22Rv1 (cell line): ENCODE measurements at regions not wholly inside any gene's neighbourhood (a gene's known extent, or its start where the extent isn't known, plus 50 kb on each side); places are given as distances from the start of the nearest gene placed in this dataset.

ENCODE experiments used
- ZFX ChIP-seq: fragments of 450-650 bp; IDR thresholded peaks from 2 replicates; pipeline ENCODE4 v1.6.1; 2017; ENCODE audit warnings: antibody characterized with exemption, borderline replicate concordance
- TF ChIP-seq, protein P1 (sequence below): fragments of 450-650 bp; IDR thresholded peaks from 2 replicates; pipeline ENCODE4 v1.5.1; 2017; ENCODE audit warnings: mild to moderate bottlenecking

DNA sequence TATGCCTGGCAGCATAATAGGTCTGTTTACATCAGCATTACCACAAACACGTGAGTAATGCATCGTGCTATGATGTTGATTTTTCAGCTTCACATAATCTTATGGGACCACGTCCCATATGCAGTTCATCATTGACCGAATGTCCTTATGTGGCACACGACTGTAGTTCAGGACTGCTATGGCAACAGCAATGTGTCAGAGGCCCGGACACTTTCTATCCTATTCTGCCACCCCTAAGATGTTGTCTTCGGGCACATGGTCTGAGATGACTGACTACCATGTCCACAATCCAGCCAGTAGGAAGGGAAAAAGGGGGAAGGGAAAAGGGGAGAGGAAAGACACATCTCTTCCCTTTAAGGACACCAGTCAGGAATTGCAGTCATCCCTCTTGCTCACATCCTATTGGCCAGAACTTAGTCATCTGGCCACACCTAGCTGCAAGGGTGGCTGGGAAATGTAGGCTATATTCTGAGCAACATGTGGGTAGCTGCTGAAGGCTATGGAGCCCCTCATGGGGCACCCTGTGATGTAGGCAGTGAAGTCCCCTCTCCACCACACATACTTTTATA lies 196.0 kb upstream of the RBPJ start:
- TF ChIP-seq, protein P1, sequence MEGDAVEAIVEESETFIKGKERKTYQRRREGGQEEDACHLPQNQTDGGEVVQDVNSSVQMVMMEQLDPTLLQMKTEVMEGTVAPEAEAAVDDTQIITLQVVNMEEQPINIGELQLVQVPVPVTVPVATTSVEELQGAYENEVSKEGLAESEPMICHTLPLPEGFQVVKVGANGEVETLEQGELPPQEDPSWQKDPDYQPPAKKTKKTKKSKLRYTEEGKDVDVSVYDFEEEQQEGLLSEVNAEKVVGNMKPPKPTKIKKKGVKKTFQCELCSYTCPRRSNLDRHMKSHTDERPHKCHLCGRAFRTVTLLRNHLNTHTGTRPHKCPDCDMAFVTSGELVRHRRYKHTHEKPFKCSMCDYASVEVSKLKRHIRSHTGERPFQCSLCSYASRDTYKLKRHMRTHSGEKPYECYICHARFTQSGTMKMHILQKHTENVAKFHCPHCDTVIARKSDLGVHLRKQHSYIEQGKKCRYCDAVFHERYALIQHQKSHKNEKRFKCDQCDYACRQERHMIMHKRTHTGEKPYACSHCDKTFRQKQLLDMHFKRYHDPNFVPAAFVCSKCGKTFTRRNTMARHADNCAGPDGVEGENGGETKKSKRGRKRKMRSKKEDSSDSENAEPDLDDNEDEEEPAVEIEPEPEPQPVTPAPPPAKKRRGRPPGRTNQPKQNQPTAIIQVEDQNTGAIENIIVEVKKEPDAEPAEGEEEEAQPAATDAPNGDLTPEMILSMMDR, result no peak
- no peak for TF ChIP-seq ZFX
